ENCODE measurements at regions not wholly inside any gene's neighbourhood (a gene's known extent, or its start where the extent isn't known, plus 50 kb on each side); places are given as distances from the start of the nearest gene placed in this dataset.

DNA sequence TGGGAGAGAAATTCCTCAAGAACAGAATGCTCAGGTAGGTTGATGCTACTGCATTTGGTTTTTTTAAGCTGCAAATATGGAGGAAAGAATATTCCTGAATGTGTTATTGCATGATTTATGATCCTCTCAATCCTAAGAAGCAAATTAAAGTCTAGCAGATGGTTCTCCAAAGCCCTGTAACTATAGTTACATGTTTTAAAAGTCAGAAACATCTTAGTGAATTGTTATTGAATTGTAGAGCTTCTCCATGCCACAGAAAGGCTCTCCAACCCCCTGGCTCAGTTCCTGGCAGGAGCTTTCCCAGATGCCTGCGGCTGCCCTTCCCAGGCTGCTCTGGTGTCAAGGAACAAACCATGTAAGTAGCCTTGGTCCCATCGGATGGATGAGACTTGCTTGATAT, 227.8 kb upstream of the GATB start:
- H4K8ac ChIP-seq (replicated peaks; ENCODE audit: insufficient read length, low read depth, low read length), result no peak overlapping the region
- no peak overlapping the region for H3K14ac ChIP-seq (ENCODE audit: insufficient read depth, low read length)
- no peak overlapping the region for H4K5ac ChIP-seq (ENCODE audit: insufficient read length, low read depth, low read length)
- H3K23me2 ChIP-seq (ENCODE audit: insufficient read length, low read depth, low read length, poor library complexity, severe bottlenecking), result no peaks in the 10 kb centered on the region
- no peak overlapping the region for H2BK120ac ChIP-seq (ENCODE audit: low read depth, low read length, poor library complexity, severe bottlenecking)
- no peak overlapping the region for H2BK5ac ChIP-seq (ENCODE audit: insufficient read length, low read length)
- no peak overlapping the region for H3K27ac ChIP-seq (ENCODE audit: insufficient read length, low read depth, low read length)
- H2BK12ac ChIP-seq (ENCODE audit: insufficient read length, low read depth, low read length), result no peak overlapping the region
- H2BK15ac ChIP-seq (ENCODE audit: low read depth, low read length), result no peak overlapping the region
- no peak overlapping the region for H3K4me2 ChIP-seq (ENCODE audit: insufficient read depth, insufficient read length, low read length)
- no peaks in the 10 kb centered on the region for H4K20me1 ChIP-seq (ENCODE audit: control insufficient read depth, insufficient read depth, insufficient read length)
- no peak overlapping the region for H2AFZ ChIP-seq (ENCODE audit: low read length)
- no peak overlapping the region for H4K91ac ChIP-seq (ENCODE audit: insufficient read length, low read depth, low read length)
- no peak overlapping the region for H3K4ac ChIP-seq (ENCODE audit: low read depth, low read length)
- Mint-ChIP-seq H3K4me1 (peaks cover 21 to 25% of the 10 kb centered on the region in 2 experiments), H3K36me3 (ENCODE audit: insufficient read depth in 1 of 3, low read depth in 3 of 3) (no peaks in the 10 kb centered on the region; a peak in 2 of 7 replicates), H3K4me3 (no peak overlapping the region), H3K27me3 (ENCODE audit: low read depth) (no peaks in the 10 kb centered on the region), H3K9me3 (no peaks in the 10 kb centered on the region), H3K27ac (no peak overlapping the region)
- H3K56ac ChIP-seq (ENCODE audit: insufficient read length, low read depth, low read length), result no peak overlapping the region
- H3K9ac ChIP-seq (ENCODE audit: extremely low read depth, insufficient read length, low read length), result no peak overlapping the region
- H3K79me1 ChIP-seq (ENCODE audit: insufficient read depth, low read depth, low read length, poor library complexity, severe bottlenecking), result no peaks in the 10 kb centered on the region
- no peak overlapping the region for H3K23ac ChIP-seq (ENCODE audit: insufficient read length, low read depth, low read length)
- H3T11ph ChIP-seq (ENCODE audit: low read length), result no peak overlapping the region
- no peak overlapping the region for H2AK5ac ChIP-seq (ENCODE audit: insufficient read length, low read length)
- peaks cover 12% of the 10 kb centered on the region; the same call in 1 of the 2 replicates for H3K4me1 ChIP-seq (ENCODE audit: insufficient read depth, low read length)
- TF ChIP-seq CTCF (conservative IDR thresholded peaks at IDR 0.05), result no peak
- no peak overlapping the region for H3K18ac ChIP-seq (ENCODE audit: insufficient read length, low read depth, low read length)
- H3K9me3 ChIP-seq (ENCODE audit: control insufficient read depth, low read depth, low read length), result no peaks in the 10 kb centered on the region
- no peak for DNase-seq
- H2BK20ac ChIP-seq (ENCODE audit: low read depth, low read length, poor library complexity, severe bottlenecking), result peak overlapping the region; percentile 6
- no CpG with 5 or more reads among the region's 2 CpGs for WGBS (ENCODE audit: extremely low coverage, insufficient read length, low lambda C conversion rate)
- H3K79me2 ChIP-seq (ENCODE audit: insufficient read depth, low read length), result no peaks in the 10 kb centered on the region
- no peaks in the 10 kb centered on the region for H3K27me3 ChIP-seq (ENCODE audit: insufficient read depth, low read length)
